ENCODE measurements at regions not wholly inside any gene's neighbourhood (a gene's known extent, or its start where the extent isn't known, plus 50 kb on each side); places are given as distances from the start of the nearest gene placed in this dataset.

DNA sequence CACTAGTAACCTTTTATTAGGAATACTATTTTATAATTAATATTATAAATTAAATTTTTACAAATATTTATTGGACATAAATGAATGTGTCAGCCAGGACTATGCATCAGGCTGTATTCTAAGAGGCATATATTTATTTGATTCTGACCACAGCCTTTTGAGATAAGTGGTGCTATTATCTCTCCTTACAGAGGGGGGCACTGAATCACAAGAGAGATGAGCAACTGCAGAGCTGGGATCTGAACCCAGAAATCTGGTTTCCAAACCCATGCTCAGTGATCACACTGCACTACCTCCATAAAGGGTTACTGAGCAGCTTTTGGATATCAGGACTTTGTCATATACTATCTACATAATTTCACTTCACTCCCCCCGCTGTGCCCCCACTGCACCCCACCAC, 322.0 kb downstream of the TMA16 start:
- TF ChIP-seq, protein P1, sequence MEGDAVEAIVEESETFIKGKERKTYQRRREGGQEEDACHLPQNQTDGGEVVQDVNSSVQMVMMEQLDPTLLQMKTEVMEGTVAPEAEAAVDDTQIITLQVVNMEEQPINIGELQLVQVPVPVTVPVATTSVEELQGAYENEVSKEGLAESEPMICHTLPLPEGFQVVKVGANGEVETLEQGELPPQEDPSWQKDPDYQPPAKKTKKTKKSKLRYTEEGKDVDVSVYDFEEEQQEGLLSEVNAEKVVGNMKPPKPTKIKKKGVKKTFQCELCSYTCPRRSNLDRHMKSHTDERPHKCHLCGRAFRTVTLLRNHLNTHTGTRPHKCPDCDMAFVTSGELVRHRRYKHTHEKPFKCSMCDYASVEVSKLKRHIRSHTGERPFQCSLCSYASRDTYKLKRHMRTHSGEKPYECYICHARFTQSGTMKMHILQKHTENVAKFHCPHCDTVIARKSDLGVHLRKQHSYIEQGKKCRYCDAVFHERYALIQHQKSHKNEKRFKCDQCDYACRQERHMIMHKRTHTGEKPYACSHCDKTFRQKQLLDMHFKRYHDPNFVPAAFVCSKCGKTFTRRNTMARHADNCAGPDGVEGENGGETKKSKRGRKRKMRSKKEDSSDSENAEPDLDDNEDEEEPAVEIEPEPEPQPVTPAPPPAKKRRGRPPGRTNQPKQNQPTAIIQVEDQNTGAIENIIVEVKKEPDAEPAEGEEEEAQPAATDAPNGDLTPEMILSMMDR (IDR thresholded peaks at IDR 0.05): no peak
- TF ChIP-seq POLR2A (IDR thresholded peaks at IDR 0.05): no peak
